AG04449 (cell line): ENCODE measurements at regions not wholly inside any gene's neighbourhood (a gene's known extent, or its start where the extent isn't known, plus 50 kb on each side); places are given as distances from the start of the nearest gene placed in this dataset.

Experiments
- CTCF ChIA-PET: fragments of 350-600 bp; formaldehyde crosslinking; extraction: SDS; loops from one replicate; lab custom pipeline; 2021; ENCODE audit warnings: antibody characterized with exemption; lab: Yijun Ruan, JAX
- POLR2A ChIA-PET: fragments of 400-600, 350-600 bp; formaldehyde crosslinking; extraction: SDS; loops from one replicate; lab custom pipeline; 2020; ENCODE audit warnings: antibody characterized with exemption, inconsistent platforms; lab: Yijun Ruan, JAX
- DNase-seq: peaks from one replicate; pipeline ENCODE4 v3.0.0-alpha.2; 2010; ENCODE audit warnings: low read depth, low spot score
- H3K4me3 ChIP-seq: 2 replicates; pipeline ENCODE4 v1.5.1; 2011; ENCODE audit warnings: low read depth, mild to moderate bottlenecking, control low read depth, low read length
- CTCF ChIP-seq: IDR thresholded peaks from one replicate; pipeline ENCODE4 v1.5.1; 2011; ENCODE audit warnings: mild to moderate bottlenecking, moderate library complexity, low read length, control low read depth, inconsistent platforms; ENCODE audit not compliant: insufficient read depth; ENCODE audit errors: missing control alignments

GRCh38 chr10:77712207-77712606 lies 74.6 kb upstream of the KCNMA1 start:
- ChIA-PET CTCF (interaction anchor here (0.8 to 6.9 kb wide), 68 partner anchors 8 to 598 kb away, joined by 3 to 146 read pairs (median 5); no protein-coding TSS in a partner anchor), POLR2A (no interaction called here)
- no peak for DNase-seq
- no peak overlapping the region for H3K4me3 ChIP-seq
- TF ChIP-seq CTCF = no peak

GRCh38 chr10:77711683-77712049 lies 74.1 kb upstream of the KCNMA1 start:
- DNase-seq = no peak
- ChIA-PET CTCF (interaction anchor here (0.6 to 6.9 kb wide), 82 partner anchors 8 to 598 kb away, joined by 3 to 146 read pairs (median 4); no protein-coding TSS in a partner anchor), POLR2A (interaction anchor here (0.6 to 1.0 kb wide), 2 partner anchors 517 to 520 kb away, joined by 3 to 4 read pairs; no protein-coding TSS in a partner anchor)
- H3K4me3 ChIP-seq = no peak overlapping the region
- no peak for TF ChIP-seq CTCF

DNA sequence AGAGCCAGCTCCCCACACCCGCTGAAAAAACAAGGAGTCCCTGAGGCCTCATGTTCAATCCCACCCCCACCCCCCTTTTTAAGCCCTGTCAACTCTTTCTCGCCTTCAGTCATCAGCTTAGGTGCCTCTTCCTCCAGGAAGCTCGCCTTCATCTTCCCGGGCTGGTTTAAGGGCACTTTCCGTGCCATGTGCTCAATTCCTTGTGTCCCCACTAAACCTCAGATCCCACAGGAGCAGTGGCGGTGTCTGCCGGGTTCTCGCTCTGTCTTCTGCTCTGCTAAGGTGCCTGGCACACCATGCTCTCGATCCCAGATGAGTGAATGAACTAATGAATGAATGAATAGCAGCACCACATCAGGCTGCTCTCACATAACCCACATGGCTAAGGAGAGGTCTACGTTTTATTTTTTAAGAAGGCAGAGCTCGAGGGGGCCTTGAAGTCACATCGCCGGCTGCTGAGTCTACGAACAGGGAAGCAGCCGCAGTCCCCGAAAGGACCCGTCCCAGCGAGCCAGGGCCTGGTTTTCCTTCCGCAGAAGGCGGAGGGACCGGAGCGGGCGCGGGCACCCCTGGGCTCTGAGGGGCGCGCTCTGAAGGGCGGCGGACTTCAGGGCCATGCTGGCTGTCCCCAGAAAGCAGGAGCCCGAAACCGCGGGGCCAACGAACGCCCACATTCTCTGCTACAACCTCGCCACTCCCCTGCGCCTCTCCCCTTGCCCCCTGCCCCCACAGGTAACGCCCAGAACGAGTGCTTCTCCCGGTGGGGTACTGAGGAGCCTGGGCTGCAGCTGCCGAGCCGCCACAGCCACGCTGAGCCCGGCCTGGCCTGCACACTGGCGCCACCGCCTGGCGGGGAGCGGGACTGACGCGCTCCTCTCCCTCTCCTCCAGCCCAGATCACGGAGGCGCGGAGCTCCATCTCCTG lies 73.4 kb upstream of the KCNMA1 start:
- POLR2A ChIA-PET = interaction anchor here (0.6 to 1.0 kb wide), 2 partner anchors 516 to 519 kb away, joined by 3 to 4 read pairs; no protein-coding TSS in a partner anchor
- TF ChIP-seq CTCF = peak; percentile 100

GRCh38 chr10:77710081-77710551 lies 72.5 kb upstream of the KCNMA1 start:
- no peak for DNase-seq
- no peak for TF ChIP-seq CTCF
- ChIA-PET CTCF (interaction anchor here (1.0 to 6.9 kb wide), 17 partner anchors 9 to 596 kb away, joined by 3 to 146 read pairs (median 13); partner anchors contain the start of gene KCNMA1), POLR2A (no interaction called here)
- no peak overlapping the region for H3K4me3 ChIP-seq

More for the DNA sequence above, 73.4 kb upstream of the KCNMA1 start:
- peak overlapping the region; percentile 52 for H3K4me3 ChIP-seq
- no peak for DNase-seq
- CTCF ChIA-PET = interaction anchor here (0.6 to 6.9 kb wide), 82 partner anchors 7 to 597 kb away, joined by 3 to 146 read pairs (median 4); partner anchors contain the start of gene KCNMA1

- no peak for TF ChIP-seq CTCF
- DNase-seq = no peak
- H3K4me3 ChIP-seq = no peak overlapping the region
- ChIA-PET POLR2A (no interaction called here), CTCF (interaction anchor here (1.5 to 5.8 kb wide), 3 partner anchors 11 to 66 kb away, joined by 4 to 30 read pairs (median 11); no protein-coding TSS in a partner anchor)
These were observed 70.0 kb upstream of the KCNMA1 start for GRCh38 chr10:77707570-77707969.
